ENCODE measurements at regions not wholly inside any gene's neighbourhood (a gene's known extent, or its start where the extent isn't known, plus 50 kb on each side); places are given as distances from the start of the nearest gene placed in this dataset.
A peak's percentile ranks its signal among the peaks of the same experiment; 100 is the strongest.

DNA sequence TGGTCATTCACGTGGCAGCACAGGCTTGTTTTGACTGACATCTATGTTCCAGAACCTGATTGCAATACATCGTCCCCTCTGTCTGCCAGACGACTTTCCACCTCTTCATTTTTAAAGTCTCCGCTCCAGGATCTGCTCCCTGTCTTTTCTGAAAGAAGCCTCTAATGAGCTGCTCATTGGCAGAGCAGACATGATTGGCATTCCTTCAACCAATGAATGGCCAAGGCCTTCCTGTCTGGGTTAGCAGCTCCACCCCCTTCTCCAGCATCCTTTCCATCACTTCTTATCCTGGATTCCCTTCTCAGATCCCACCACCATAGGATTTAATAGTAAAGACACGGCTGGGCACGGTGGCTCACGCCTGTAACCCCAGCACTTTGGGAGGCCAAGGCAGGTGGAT lies 202.7 kb upstream of the KLF3 start:
- no peaks in the 10 kb centered on the region for H3K27me3 ChIP-seq
- no peaks in the 10 kb centered on the region for H3K4me1 ChIP-seq (ENCODE audit: low read depth)
- no peaks in the 10 kb centered on the region for H3K9me3 ChIP-seq (ENCODE audit: low read depth)
- H3K4me3 ChIP-seq, result no peak overlapping the region
- no peaks in the 10 kb centered on the region for H3K36me3 ChIP-seq
- TF ChIP-seq, protein P1, sequence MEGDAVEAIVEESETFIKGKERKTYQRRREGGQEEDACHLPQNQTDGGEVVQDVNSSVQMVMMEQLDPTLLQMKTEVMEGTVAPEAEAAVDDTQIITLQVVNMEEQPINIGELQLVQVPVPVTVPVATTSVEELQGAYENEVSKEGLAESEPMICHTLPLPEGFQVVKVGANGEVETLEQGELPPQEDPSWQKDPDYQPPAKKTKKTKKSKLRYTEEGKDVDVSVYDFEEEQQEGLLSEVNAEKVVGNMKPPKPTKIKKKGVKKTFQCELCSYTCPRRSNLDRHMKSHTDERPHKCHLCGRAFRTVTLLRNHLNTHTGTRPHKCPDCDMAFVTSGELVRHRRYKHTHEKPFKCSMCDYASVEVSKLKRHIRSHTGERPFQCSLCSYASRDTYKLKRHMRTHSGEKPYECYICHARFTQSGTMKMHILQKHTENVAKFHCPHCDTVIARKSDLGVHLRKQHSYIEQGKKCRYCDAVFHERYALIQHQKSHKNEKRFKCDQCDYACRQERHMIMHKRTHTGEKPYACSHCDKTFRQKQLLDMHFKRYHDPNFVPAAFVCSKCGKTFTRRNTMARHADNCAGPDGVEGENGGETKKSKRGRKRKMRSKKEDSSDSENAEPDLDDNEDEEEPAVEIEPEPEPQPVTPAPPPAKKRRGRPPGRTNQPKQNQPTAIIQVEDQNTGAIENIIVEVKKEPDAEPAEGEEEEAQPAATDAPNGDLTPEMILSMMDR (IDR thresholded peaks at IDR 0.05; ENCODE audit: low read depth, low read length), result no peak
- no peak overlapping the region for H3K27ac ChIP-seq
- peak in 1 of 2 donors; percentile 20 for DNase-seq (ENCODE audit: low read depth in 1 of 2, low spot score in 1 of 2)

DNA sequence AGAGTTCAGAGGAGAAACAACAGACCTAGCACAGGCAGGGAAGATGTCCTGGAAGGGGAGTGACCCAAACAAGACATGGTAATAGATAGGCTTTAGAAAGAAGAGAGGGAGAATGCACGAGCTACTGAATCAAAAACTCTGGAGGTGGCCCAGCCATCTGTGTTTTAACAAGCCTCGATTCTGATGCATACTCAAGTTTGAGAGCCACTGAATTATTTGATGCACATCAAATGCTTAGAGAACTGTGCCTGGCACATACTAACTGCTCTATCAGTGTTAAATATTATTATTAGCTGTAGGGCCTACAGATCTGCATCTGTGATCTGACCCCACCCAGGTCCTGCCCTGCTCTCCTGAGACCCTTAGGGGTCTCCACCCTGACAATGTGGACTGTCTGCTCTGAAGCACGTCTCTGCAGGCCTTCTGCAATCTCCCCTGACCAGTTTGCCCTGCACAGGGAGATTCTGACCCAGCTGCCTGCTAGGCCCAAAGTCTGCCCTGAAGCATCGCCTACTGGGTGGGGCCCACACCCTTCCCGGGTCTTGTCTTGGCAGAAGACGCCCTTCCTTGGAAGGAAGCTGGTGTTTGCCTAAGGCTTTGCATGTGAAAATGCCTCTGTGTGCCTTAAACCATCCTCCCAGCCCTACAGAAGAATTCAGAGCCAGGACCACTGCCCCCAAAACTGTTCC lies 201.5 kb upstream of the KLF3 start:
- Histone ChIP-seq H3K27me3 (no peaks in the 10 kb centered on the region), H3K4me1 (ENCODE audit: low read depth) (no peaks in the 10 kb centered on the region), H3K27ac (no peak overlapping the region), H3K36me3 (no peaks in the 10 kb centered on the region), H3K9me3 (ENCODE audit: low read depth) (no peaks in the 10 kb centered on the region), H3K4me3 (no peak overlapping the region)
- TF ChIP-seq, protein P1 (IDR thresholded peaks at IDR 0.05; ENCODE audit: low read depth, low read length), result no peak
- no peak for DNase-seq (ENCODE audit: low read depth in 1 of 2, low spot score in 1 of 2)

DNA sequence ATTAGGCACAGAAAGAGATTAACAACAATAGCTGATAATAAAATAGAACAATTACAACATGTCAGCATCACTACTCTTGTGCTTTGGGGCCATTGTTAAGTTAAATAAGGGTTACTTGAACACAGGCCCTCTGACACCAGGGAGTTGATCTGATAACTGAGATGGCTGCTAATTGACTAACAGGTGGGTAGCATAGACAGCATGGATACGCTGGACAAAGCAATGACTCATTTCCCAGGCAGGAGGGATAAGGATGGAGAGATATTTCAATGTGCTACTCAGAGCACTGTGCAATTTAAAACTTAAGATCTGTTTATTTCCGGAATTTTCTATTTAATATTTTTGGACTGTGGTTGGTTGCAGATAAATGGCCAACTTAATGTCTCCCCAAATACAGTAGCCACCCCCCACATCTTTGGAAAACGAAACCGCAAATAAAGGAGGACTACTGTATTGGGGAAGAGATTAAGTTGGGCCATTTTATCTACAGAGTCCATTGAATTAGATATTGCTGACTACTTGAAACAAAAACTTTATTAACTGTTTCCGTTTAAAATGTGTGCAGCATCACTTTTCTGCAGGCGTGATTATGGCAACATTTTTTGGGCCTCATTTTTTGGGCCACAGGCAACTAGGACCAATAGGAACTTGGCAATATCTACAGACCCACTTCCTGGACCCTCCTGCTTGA lies 200.6 kb upstream of the KLF3 start:
- no peak overlapping the region for H3K4me3 ChIP-seq
- no peak overlapping the region for H3K27ac ChIP-seq
- no peak for DNase-seq (ENCODE audit: low read depth in 1 of 2, low spot score in 1 of 2)
- H3K27me3 ChIP-seq, result no peaks in the 10 kb centered on the region
- no peaks in the 10 kb centered on the region for H3K36me3 ChIP-seq
- peaks cover 2% of the 10 kb centered on the region for H3K4me1 ChIP-seq (ENCODE audit: low read depth)
- TF ChIP-seq, protein P1 (IDR thresholded peaks at IDR 0.05; ENCODE audit: low read depth, low read length), result no peak
- no peaks in the 10 kb centered on the region for H3K9me3 ChIP-seq (ENCODE audit: low read depth)

DNA sequence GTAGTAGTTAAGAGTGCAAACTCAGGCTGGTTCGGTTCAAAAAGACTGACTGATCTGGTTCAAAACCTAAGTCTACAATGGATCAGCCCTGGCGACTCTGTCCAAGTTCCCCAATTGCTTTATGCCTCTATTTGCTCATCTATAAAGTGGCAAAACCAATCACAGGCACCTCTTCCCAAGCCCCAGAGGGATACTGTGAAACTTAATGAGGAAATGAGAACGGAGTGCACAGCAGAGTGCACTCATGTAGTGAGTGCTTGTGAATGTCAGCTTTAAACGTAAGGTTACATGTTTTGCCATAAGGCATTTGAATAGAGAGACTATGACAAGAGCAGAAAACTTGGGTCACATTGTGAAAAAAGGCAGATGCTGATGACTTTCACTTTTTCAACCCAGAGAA lies 199.7 kb upstream of the KLF3 start:
- Histone ChIP-seq H3K27ac (no peak overlapping the region), H3K9me3 (ENCODE audit: low read depth) (no peaks in the 10 kb centered on the region), H3K27me3 (no peaks in the 10 kb centered on the region), H3K36me3 (no peaks in the 10 kb centered on the region), H3K4me1 (ENCODE audit: low read depth) (peaks cover 8% of the 10 kb centered on the region), H3K4me3 (no peak overlapping the region)
- no peak for DNase-seq (ENCODE audit: low read depth in 1 of 2, low spot score in 1 of 2)
- TF ChIP-seq, protein P1 (IDR thresholded peaks at IDR 0.05; ENCODE audit: low read depth, low read length), result no peak

DNA sequence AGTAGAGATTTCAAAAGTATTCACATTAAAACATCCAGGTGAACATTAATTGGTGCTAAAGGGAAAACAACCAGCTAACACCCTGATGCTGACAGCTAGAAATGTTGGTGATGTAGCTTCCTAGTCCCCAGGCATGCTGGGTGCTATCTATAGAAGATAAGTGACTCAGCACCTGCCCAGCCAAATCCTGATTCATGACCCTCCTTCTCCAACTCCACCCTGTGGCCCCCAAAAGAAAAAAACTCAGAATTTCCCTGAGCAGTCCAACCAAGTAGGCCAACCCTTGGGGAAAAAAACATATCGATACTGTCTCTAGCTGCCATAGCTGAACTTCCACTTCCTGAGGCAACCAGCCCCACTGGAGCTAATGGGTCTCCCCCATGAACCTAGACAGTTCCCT lies 197.6 kb upstream of the KLF3 start:
- Histone ChIP-seq H3K27me3 (no peaks in the 10 kb centered on the region), H3K36me3 (no peaks in the 10 kb centered on the region), H3K27ac (no peak overlapping the region), H3K4me3 (no peak overlapping the region), H3K4me1 (ENCODE audit: low read depth) (peaks cover 8% of the 10 kb centered on the region), H3K9me3 (ENCODE audit: low read depth) (no peaks in the 10 kb centered on the region)
- DNase-seq (ENCODE audit: low read depth in 1 of 2, low spot score in 1 of 2), result no peak
- TF ChIP-seq, protein P1 (IDR thresholded peaks at IDR 0.05; ENCODE audit: low read depth, low read length), result no peak
